SK-N-SH treated with all-trans-retinoic acid at 6 μM for 48 hours (cell line): ENCODE measurements at regions not wholly inside any gene's neighbourhood (a gene's known extent, or its start where the extent isn't known, plus 50 kb on each side); places are given as distances from the start of the nearest gene placed in this dataset.

Source experiments
- ATAC-seq: fragments of 200-7000 bp; cut with Tn5 transposase; 3 replicates; pipeline ENCODE4 v1.9.1; 2020; ENCODE audit warnings: mild to moderate bottlenecking, moderate library complexity
- ARNTL ChIP-seq: fragments of 450-650 bp; formaldehyde crosslinking; IDR thresholded peaks from 2 replicates; pipeline ENCODE4 v1.5.0; 2020; ENCODE audit warnings: low read depth, mild to moderate bottlenecking, moderate library complexity, borderline replicate concordance
- BACH2 ChIP-seq: fragments of 250-450 bp; sonication (Bioruptor Pico); IDR thresholded peaks from 2 replicates; pipeline ENCODE4 v1.9.0; 2021; ENCODE audit warnings: mild to moderate bottlenecking, borderline replicate concordance
- CSDC2 ChIP-seq: fragments of 250-450 bp; sonication (Bioruptor Pico); IDR thresholded peaks from 2 replicates; pipeline ENCODE4 v1.5.0; 2020; ENCODE audit warnings: mild to moderate bottlenecking, moderate library complexity
- ESRRG ChIP-seq: fragments of 250-450 bp; sonication (Bioruptor Pico); IDR thresholded peaks from 2 replicates; pipeline ENCODE4 v1.6.1; 2021; ENCODE audit warnings: mild to moderate bottlenecking
- GLIS3 ChIP-seq: fragments of 250-450 bp; sonication (Bioruptor Pico); IDR thresholded peaks from 2 replicates; pipeline ENCODE4 v1.5.0; 2020; ENCODE audit warnings: mild to moderate bottlenecking, moderate library complexity
- ISL1 ChIP-seq: fragments of 250-450 bp; sonication (Bioruptor Pico); IDR thresholded peaks from 2 replicates; pipeline ENCODE4 v2.1.2; 2022; ENCODE audit warnings: mild to moderate bottlenecking, moderate library complexity
- OSR1 ChIP-seq: fragments of 250-450 bp; sonication (Bioruptor Pico); IDR thresholded peaks from 2 replicates; pipeline ENCODE4 v1.8.0; 2022; ENCODE audit warnings: moderate library complexity, mild to moderate bottlenecking, inconsistent platforms
- PPARA ChIP-seq: fragments of 250-450 bp; sonication (Bioruptor Pico); IDR thresholded peaks from 2 replicates; pipeline ENCODE4 v1.5.0; 2020; ENCODE audit warnings: mild to moderate bottlenecking, borderline replicate concordance
- RARB ChIP-seq: fragments of 250-450 bp; sonication (Bioruptor Pico); IDR thresholded peaks from 2 replicates; pipeline ENCODE4 v1.8.0; 2021; ENCODE audit warnings: mild to moderate bottlenecking, moderate library complexity
- SNAI2 ChIP-seq: fragments of 250-450 bp; sonication (Bioruptor Pico); IDR thresholded peaks from 2 replicates; pipeline ENCODE4 v1.5.0; 2020; ENCODE audit warnings: mild to moderate bottlenecking, moderate library complexity
- TCF4 ChIP-seq: fragments of 250-450 bp; sonication (Bioruptor Pico); IDR thresholded peaks from 2 replicates; pipeline ENCODE4 v1.8.0; 2021; ENCODE audit warnings: mild to moderate bottlenecking, moderate library complexity, borderline replicate concordance
- TOX ChIP-seq: fragments of 250-450 bp; sonication (Bioruptor Pico); IDR thresholded peaks from 2 replicates; pipeline ENCODE4 v1.8.0; 2021; ENCODE audit warnings: mild to moderate bottlenecking, moderate library complexity, borderline replicate concordance
- ZC3H10 ChIP-seq: fragments of 250-450 bp; sonication (Bioruptor Pico); IDR thresholded peaks from 2 replicates; pipeline ENCODE4 v1.5.1; 2021; ENCODE audit warnings: mild to moderate bottlenecking, moderate library complexity
- ZFP3 ChIP-seq: fragments of 250-450 bp; sonication (Bioruptor Pico); IDR thresholded peaks from 2 replicates; pipeline ENCODE4 v1.5.0; 2020; ENCODE audit warnings: mild to moderate bottlenecking, moderate library complexity
- ZFP30 ChIP-seq: fragments of 450-650 bp; formaldehyde crosslinking; IDR thresholded peaks from 2 replicates; pipeline ENCODE4 v1.5.0; 2022; ENCODE audit warnings: mild to moderate bottlenecking, moderate library complexity
- ZNF565 ChIP-seq: fragments of 450-650 bp; formaldehyde crosslinking; conservative IDR thresholded peaks from 2 replicates; pipeline ENCODE4 v1.5.0; 2020; ENCODE audit warnings: low read depth, mild to moderate bottlenecking, moderate library complexity
- ZNF70 ChIP-seq: fragments of 450-650 bp; formaldehyde crosslinking; IDR thresholded peaks from 2 replicates; pipeline ENCODE4 v1.5.0; 2020; ENCODE audit warnings: mild to moderate bottlenecking, moderate library complexity
- TF ChIP-seq, protein P1 (sequence below): fragments of 250-450 bp; sonication (Bioruptor Pico); IDR thresholded peaks from 2 replicates; pipeline ENCODE4 v1.8.0; 2020; ENCODE audit warnings: mild to moderate bottlenecking, moderate library complexity, borderline replicate concordance
- TF ChIP-seq, protein P2 (sequence below): fragments of 250-450 bp; sonication (Bioruptor Pico); IDR thresholded peaks from 2 replicates; pipeline ENCODE4 v1.5.0; 2020; ENCODE audit warnings: mild to moderate bottlenecking, moderate library complexity
- TF ChIP-seq, protein P3 (sequence below): fragments of 250-450 bp; sonication (Bioruptor Pico); IDR thresholded peaks from 2 replicates; pipeline ENCODE4 v1.8.0; 2021; ENCODE audit warnings: low read depth, mild to moderate bottlenecking, moderate library complexity, borderline replicate concordance
- TF ChIP-seq, protein P4 (sequence below): fragments of 250-450 bp; sonication (Bioruptor Pico); IDR thresholded peaks from 2 replicates; pipeline ENCODE4 v1.5.1; 2021; ENCODE audit warnings: mild to moderate bottlenecking, moderate library complexity
- TF ChIP-seq, protein P5 (sequence below): fragments of 250-450 bp; sonication (Bioruptor Pico); IDR thresholded peaks from 2 replicates; pipeline ENCODE4 v1.5.1; 2020; ENCODE audit warnings: low read depth, mild to moderate bottlenecking, moderate library complexity

DNA sequence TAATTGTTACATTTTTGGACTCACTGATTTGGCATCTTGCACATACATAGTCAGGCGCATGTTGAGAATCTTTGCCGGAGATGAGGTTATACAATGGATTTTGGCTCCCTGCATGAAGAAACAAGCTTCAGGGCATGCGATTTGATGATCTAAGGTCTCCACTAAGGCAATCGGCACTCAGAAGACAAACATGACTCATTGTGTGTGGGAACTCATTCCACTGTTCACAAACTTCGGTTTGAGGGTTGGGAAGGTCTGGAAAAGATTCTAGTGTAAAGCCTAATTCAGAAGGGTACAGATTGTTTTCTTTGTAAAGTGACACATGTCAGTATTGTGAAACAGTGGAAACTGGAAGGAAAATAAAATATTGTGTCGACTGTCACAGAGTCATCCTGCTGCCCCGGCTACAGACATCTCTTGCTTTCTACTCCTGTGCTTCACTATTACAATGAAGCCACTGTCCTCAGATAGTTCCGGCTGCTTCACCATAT is 192.6 kb upstream of the HMGA2 start:
- no peak for TF ChIP-seq ZFP3 (CRISPR knock-in tag)
- TF ChIP-seq TOX (CRISPR knock-in tag) = 0 out of 2 replicates have a peak, but pooled peaks have one; percentile 9
- TF ChIP-seq ZNF565 (CRISPR knock-in tag) = no peak
- TF ChIP-seq OSR1 = no peak
- no peak for TF ChIP-seq TCF4 (CRISPR knock-in tag)
- no peak for TF ChIP-seq ZNF70 (CRISPR knock-in tag)
- TF ChIP-seq PPARA (CRISPR knock-in tag) = no peak
- ATAC-seq = peak; percentile 84

DNA sequence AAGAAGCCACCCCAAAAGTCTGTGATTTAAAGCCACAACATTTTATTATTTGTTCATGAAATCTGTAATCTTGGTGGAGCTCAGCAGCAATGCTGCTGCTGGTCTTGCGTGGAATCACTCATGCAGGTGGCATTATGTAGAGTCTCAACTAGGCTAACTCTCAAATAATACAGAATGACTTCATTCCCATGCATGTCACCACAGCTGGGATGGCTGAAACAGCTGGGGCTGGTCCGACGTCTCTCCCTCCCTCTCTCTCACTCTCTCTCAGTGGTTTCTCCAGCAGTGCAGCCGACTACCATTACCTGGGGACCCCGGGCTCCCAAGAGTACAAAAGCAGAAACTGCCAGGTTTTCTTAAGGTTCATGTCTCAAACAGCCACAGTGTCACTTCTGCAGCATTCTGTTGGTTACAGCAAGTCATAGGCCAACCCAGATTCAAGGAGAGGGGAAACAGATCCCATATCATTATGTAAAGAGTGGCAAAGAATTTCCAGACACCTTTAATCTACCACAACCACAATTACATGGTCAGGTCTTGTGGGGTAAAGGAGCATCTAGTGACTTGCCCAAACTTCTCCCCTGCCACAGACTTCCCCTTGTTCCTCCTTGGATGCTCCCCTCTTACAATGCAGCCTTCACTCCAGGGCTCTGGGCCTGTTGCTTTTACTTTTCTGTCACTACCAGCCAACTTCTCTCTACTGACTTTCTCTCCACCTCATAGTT is 192.0 kb upstream of the HMGA2 start:
- peak; percentile 29 for ATAC-seq
- TF ChIP-seq, protein P1, sequence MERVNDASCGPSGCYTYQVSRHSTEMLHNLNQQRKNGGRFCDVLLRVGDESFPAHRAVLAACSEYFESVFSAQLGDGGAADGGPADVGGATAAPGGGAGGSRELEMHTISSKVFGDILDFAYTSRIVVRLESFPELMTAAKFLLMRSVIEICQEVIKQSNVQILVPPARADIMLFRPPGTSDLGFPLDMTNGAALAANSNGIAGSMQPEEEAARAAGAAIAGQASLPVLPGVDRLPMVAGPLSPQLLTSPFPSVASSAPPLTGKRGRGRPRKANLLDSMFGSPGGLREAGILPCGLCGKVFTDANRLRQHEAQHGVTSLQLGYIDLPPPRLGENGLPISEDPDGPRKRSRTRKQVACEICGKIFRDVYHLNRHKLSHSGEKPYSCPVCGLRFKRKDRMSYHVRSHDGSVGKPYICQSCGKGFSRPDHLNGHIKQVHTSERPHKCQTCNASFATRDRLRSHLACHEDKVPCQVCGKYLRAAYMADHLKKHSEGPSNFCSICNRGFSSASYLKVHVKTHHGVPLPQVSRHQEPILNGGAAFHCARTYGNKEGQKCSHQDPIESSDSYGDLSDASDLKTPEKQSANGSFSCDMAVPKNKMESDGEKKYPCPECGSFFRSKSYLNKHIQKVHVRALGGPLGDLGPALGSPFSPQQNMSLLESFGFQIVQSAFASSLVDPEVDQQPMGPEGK (CRISPR knock-in tag) = no peak
- TF ChIP-seq ISL1 (CRISPR knock-in tag) (no peak), ESRRG (CRISPR knock-in tag) (no peak), ARNTL (CRISPR knock-in tag) (no peak), RARB (CRISPR knock-in tag) (no peak), CSDC2 (no peak), ZFP3 (CRISPR knock-in tag) (no peak), GLIS3 (CRISPR knock-in tag) (no peak), ZFP30 (CRISPR knock-in tag) (no peak), ZC3H10 (no peak)
- TF ChIP-seq, protein P2, sequence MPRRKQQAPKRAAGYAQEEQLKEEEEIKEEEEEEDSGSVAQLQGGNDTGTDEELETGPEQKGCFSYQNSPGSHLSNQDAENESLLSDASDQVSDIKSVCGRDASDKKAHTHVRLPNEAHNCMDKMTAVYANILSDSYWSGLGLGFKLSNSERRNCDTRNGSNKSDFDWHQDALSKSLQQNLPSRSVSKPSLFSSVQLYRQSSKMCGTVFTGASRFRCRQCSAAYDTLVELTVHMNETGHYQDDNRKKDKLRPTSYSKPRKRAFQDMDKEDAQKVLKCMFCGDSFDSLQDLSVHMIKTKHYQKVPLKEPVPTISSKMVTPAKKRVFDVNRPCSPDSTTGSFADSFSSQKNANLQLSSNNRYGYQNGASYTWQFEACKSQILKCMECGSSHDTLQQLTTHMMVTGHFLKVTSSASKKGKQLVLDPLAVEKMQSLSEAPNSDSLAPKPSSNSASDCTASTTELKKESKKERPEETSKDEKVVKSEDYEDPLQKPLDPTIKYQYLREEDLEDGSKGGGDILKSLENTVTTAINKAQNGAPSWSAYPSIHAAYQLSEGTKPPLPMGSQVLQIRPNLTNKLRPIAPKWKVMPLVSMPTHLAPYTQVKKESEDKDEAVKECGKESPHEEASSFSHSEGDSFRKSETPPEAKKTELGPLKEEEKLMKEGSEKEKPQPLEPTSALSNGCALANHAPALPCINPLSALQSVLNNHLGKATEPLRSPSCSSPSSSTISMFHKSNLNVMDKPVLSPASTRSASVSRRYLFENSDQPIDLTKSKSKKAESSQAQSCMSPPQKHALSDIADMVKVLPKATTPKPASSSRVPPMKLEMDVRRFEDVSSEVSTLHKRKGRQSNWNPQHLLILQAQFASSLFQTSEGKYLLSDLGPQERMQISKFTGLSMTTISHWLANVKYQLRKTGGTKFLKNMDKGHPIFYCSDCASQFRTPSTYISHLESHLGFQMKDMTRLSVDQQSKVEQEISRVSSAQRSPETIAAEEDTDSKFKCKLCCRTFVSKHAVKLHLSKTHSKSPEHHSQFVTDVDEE = no peak
- TF ChIP-seq, protein P3, sequence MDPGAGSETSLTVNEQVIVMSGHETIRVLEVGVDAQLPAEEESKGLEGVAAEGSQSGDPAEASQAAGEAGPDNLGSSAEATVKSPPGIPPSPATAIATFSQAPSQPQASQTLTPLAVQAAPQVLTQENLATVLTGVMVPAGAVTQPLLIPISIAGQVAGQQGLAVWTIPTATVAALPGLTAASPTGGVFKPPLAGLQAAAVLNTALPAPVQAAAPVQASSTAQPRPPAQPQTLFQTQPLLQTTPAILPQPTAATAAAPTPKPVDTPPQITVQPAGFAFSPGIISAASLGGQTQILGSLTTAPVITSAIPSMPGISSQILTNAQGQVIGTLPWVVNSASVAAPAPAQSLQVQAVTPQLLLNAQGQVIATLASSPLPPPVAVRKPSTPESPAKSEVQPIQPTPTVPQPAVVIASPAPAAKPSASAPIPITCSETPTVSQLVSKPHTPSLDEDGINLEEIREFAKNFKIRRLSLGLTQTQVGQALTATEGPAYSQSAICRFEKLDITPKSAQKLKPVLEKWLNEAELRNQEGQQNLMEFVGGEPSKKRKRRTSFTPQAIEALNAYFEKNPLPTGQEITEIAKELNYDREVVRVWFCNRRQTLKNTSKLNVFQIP = no peak
- TF ChIP-seq, protein P4, sequence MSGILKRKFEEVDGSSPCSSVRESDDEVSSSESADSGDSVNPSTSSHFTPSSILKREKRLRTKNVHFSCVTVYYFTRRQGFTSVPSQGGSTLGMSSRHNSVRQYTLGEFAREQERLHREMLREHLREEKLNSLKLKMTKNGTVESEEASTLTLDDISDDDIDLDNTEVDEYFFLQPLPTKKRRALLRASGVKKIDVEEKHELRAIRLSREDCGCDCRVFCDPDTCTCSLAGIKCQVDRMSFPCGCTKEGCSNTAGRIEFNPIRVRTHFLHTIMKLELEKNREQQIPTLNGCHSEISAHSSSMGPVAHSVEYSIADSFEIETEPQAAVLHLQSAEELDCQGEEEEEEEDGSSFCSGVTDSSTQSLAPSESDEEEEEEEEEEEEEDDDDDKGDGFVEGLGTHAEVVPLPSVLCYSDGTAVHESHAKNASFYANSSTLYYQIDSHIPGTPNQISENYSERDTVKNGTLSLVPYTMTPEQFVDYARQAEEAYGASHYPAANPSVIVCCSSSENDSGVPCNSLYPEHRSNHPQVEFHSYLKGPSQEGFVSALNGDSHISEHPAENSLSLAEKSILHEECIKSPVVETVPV (CRISPR knock-in tag) = no peak
- TF ChIP-seq, protein P5, sequence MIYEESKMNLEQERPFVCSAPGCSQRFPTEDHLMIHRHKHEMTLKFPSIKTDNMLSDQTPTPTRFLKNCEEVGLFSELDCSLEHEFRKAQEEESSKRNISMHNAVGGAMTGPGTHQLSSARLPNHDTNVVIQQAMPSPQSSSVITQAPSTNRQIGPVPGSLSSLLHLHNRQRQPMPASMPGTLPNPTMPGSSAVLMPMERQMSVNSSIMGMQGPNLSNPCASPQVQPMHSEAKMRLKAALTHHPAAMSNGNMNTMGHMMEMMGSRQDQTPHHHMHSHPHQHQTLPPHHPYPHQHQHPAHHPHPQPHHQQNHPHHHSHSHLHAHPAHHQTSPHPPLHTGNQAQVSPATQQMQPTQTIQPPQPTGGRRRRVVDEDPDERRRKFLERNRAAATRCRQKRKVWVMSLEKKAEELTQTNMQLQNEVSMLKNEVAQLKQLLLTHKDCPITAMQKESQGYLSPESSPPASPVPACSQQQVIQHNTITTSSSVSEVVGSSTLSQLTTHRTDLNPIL = no peak

DNA sequence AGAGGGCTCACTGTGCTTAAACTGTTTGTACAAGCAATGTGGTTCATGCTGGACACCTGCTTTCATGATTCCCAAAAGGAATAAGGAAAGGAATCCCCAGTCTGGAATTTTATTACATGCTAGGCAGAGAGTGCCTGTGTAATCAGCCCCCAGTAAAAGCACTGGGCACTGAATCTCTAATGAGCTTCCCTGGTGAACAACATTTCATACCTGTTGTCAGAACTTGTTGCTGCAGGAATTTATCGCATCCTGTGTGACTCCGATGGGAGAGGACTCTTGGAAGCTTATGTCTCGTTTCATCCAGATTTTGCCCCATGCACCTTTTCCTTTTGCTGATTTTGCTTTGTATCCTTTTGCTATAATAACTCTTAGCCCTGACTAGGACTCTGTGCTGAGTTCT is 190.2 kb upstream of the HMGA2 start:
- ATAC-seq = no peak
- no peak for TF ChIP-seq CSDC2
- TF ChIP-seq, protein P3 = no peak
- TF ChIP-seq BACH2 (CRISPR knock-in tag) = no peak
- no peak for TF ChIP-seq ESRRG (CRISPR knock-in tag)
- TF ChIP-seq OSR1 = no peak
- no peak for TF ChIP-seq SNAI2 (CRISPR knock-in tag)
- no peak for TF ChIP-seq GLIS3 (CRISPR knock-in tag)
- no peak for TF ChIP-seq ZFP3 (CRISPR knock-in tag)
- TF ChIP-seq, protein P4 (CRISPR knock-in tag) = no peak
- TF ChIP-seq ZFP30 (CRISPR knock-in tag) = no peak
- no peak for TF ChIP-seq ZNF70 (CRISPR knock-in tag)
- no peak for TF ChIP-seq ARNTL (CRISPR knock-in tag)
- no peak for TF ChIP-seq ZNF565 (CRISPR knock-in tag)
- no peak for TF ChIP-seq RARB (CRISPR knock-in tag)
